K562 (cell line): ENCODE measurements at regions not wholly inside any gene's neighbourhood (a gene's known extent, or its start where the extent isn't known, plus 50 kb on each side); places are given as distances from the start of the nearest gene placed in this dataset.

Experiments used
- ATAC-seq: fragments of 200-7000 bp; cut with Tn5 transposase; 3 replicates; pipeline ENCODE4 v1.9.1; 2020; ENCODE audit warnings: moderate library complexity
- BruUV-seq: library from RNA; stranded (reverse); fragments of 400-500 nt; replicated peaks from 2 replicates; lab custom pipeline; 2021; lab: Mats Ljungman, UMichigan
- CTCF ChIA-PET: fragments of 300-600 bp; formaldehyde crosslinking; extraction: SDS; loops from one replicate; lab custom pipeline; 2021; ENCODE audit warnings: low intra/inter-chr PET ratio; lab: Yijun Ruan, JAX
- POLR2A ChIA-PET: fragments of 300-600, 350-650 bp; sonication (Branson Sonifier 250); formaldehyde crosslinking; extraction: SDS; loops from one replicate; lab custom pipeline; 2021; ENCODE audit warnings: antibody characterized with exemption, inconsistent platforms; lab: Yijun Ruan, JAX
- DNase-seq, 4 experiments: peaks; one replicate each; pipeline versions ENCODE4 v3.0.0 to v3.0.0-alpha.2; 2011 to 2018; ENCODE audit warnings: low spot score in 3 of 4, mixed read lengths in 3 of 4; ENCODE audit errors: extremely low read depth in 1 of 4
- FAIRE-seq: peaks from 2 replicates; lab custom pipeline; 2011; peaks lifted over from hg19 to GRCh38; lab: Jason Lieb, UNC
- H2AFZ ChIP-seq: 2 replicates; pipeline ENCODE4 v1.6.0; 2011; ENCODE audit warnings: low read depth, low read length, control low read depth, inconsistent platforms
- H3K27ac ChIP-seq: fragments of 200-600 bp; 3 replicates; pipeline ENCODE4 v1.8.0; 2011; ENCODE audit warnings: low read depth, mild to moderate bottlenecking, control low read depth, inconsistent platforms, low read length, moderate library complexity, mixed read lengths; ENCODE audit errors: extremely low read depth
- H3K27me3 ChIP-seq, 2 experiments: fragments of 300-600 bp in 1 of 2; 2 replicates in 1 of 2; 3 replicates in 1 of 2; pipeline versions ENCODE4 v1.6.0 to v1.8.0; 2011; ENCODE audit warnings: inconsistent platforms in 2 of 2, low read length in 2 of 2, mild to moderate bottlenecking in 1 of 2, mixed read lengths in 1 of 2, moderate library complexity in 1 of 2; ENCODE audit not compliant: control insufficient read depth in 2 of 2, insufficient read depth in 2 of 2
- H3K36me3 ChIP-seq: fragments of 300-600 bp; 3 replicates; pipeline ENCODE4 v1.8.0; 2011; ENCODE audit warnings: mild to moderate bottlenecking, low read length, inconsistent platforms; ENCODE audit not compliant: control insufficient read depth, insufficient read depth
- H3K4me1 ChIP-seq, 2 experiments: fragments of 200-600 bp in 1 of 2; replicated peaks in 1 of 2; 2 replicates in 1 of 2; 3 replicates in 1 of 2; pipeline versions ENCODE4 v1.5.1 to v1.8.0; 2011; ENCODE audit warnings: inconsistent platforms in 2 of 2, low read length in 2 of 2, mild to moderate bottlenecking in 1 of 2, mixed read lengths in 1 of 2, moderate library complexity in 1 of 2; ENCODE audit not compliant: control insufficient read depth in 2 of 2, insufficient read depth in 2 of 2
- H3K4me2 ChIP-seq: 2 replicates; pipeline ENCODE4 v1.6.1; 2011; ENCODE audit warnings: low read length, control low read depth, inconsistent platforms, mixed read lengths; ENCODE audit not compliant: insufficient read depth
- H3K4me3 ChIP-seq: fragments of 200-600 bp; sonication (generic), shearing (Covaris generic); 2 replicates; pipeline ENCODE4 v1.5.1; 2016; ENCODE audit warnings: control low read depth, inconsistent platforms
- H3K79me2 ChIP-seq: fragments of 200-600 bp; 3 replicates; pipeline ENCODE4 v1.8.0; 2011; ENCODE audit warnings: low read length, inconsistent platforms; ENCODE audit not compliant: control insufficient read depth, insufficient read depth
- H3K9ac ChIP-seq, 2 experiments: 2 replicates each; pipeline versions ENCODE4 v1.6.0 to v1.6.1; 2011; ENCODE audit warnings: low read depth in 2 of 2, low read length in 2 of 2, control low read depth in 1 of 2, inconsistent platforms in 1 of 2, mild to moderate bottlenecking in 1 of 2, mixed read lengths in 1 of 2; ENCODE audit not compliant: insufficient read depth in 1 of 2
- H3K9me1 ChIP-seq: one replicate; pipeline ENCODE4 v1.6.0; 2011; ENCODE audit warnings: inconsistent platforms, mild to moderate bottlenecking, low read length, moderate library complexity; ENCODE audit not compliant: control insufficient read depth, insufficient read depth
- H3K9me3 ChIP-seq: replicated peaks from 2 replicates; pipeline ENCODE4 v1.5.1; 2011; ENCODE audit warnings: low read depth, low read length, inconsistent platforms; ENCODE audit not compliant: control insufficient read depth, insufficient read depth
- H4K20me1 ChIP-seq: replicated peaks from 2 replicates; pipeline ENCODE4 v1.6.1; 2011; ENCODE audit warnings: low read length, inconsistent platforms, mixed read lengths; ENCODE audit not compliant: control insufficient read depth, insufficient read depth
- FOS ChIP-seq: IDR thresholded peaks from 3 replicates; pipeline ENCODE4 v1.6.1; 2011; ENCODE audit not compliant: insufficient read length; ENCODE audit errors: extremely low read depth
- GTF3C2 ChIP-seq: IDR thresholded peaks from 3 replicates; pipeline ENCODE4 v1.6.1; 2011; ENCODE audit warnings: borderline replicate concordance, mild to moderate bottlenecking, moderate library complexity; ENCODE audit not compliant: insufficient read length; ENCODE audit errors: extremely low read depth
- HMGN3 ChIP-seq: IDR thresholded peaks from 2 replicates; pipeline ENCODE4 v1.6.1; 2011; ENCODE audit warnings: borderline replicate concordance, low read depth, mild to moderate bottlenecking, mixed read lengths, low read length; ENCODE audit not compliant: insufficient read length; ENCODE audit errors: extremely low read depth
- RBM17 ChIP-seq: fragments of 200-400 bp; formaldehyde crosslinking; IDR thresholded peaks from 2 replicates; pipeline ENCODE4 v1.6.1; 2017; ENCODE audit warnings: low read depth, mild to moderate bottlenecking, low read length, borderline replicate concordance
- ZNF253 ChIP-seq: fragments of 250-450 bp; sonication (Bioruptor Pico); conservative IDR thresholded peaks from 2 replicates; pipeline ENCODE4 v1.6.1; 2021; ENCODE audit warnings: mild to moderate bottlenecking
- WGBS: fragments of 100-300 bp; shearing (Covaris generic); methylation state at CpG from one replicate; pipeline ENCODE4 v1.1.6; 2016; ENCODE audit warnings: low coverage, mixed read lengths; ENCODE audit not compliant: insufficient coverage; ENCODE audit errors: missing lambda C conversion rate; 5-methylcytosine and 5-hydroxymethylcytosine counted together
- in situ Hi-C: fragments of 300-500 bp; cut with MboI; formaldehyde crosslinking; loops from 4 replicates; pipeline ENCODE4 v1.15.0; 2018; ENCODE audit warnings: inconsistent platforms, mixed read lengths
- intact Hi-C: fragments of 100-400 bp; cut with micrococcal nuclease; formaldehyde crosslinking; loops from 2 replicates; pipeline ENCODE4 v1.14.2; 2022

- CTCF ChIA-PET: no interaction called here
- H3K79me2 ChIP-seq: no peaks in the 10 kb centered on the region
- no TSS peak for BruUV-seq
- POLR2A ChIA-PET: interaction anchor here (1.0 to 1.4 kb wide), 2 partner anchors 10 to 28 kb away, joined by 4 to 5 read pairs; no protein-coding TSS in a partner anchor
- H3K27me3 ChIP-seq: no peaks in the 10 kb centered on the region
- no peaks in the 10 kb centered on the region for H3K9me3 ChIP-seq
- peaks cover 0 to 32% of the 10 kb centered on the region in 2 experiments; a peak in 3 of 5 replicates for H3K4me1 ChIP-seq
- 61% methylated on average over 6 of the region's 6 CpGs for WGBS
- no peaks in the 10 kb centered on the region for H3K36me3 ChIP-seq
- DNase-seq (no peak), ATAC-seq (no peak), FAIRE-seq (no peak)
- H2AFZ ChIP-seq: peak overlapping the region; percentile 82
- H3K9ac ChIP-seq: no peak overlapping the region
- H3K4me2 ChIP-seq: no peak overlapping the region
- no peaks in the 10 kb centered on the region for H4K20me1 ChIP-seq
- no peaks in the 10 kb centered on the region for H3K9me1 ChIP-seq
- TF ChIP-seq FOS: no peak
- TF ChIP-seq RBM17: no peak
- TF ChIP-seq ZNF253 (CRISPR knock-in tag): no peak
- in situ Hi-C loops (no loop called here), intact Hi-C loops (no loop called here)
- H3K27ac ChIP-seq: no peak overlapping the region
- no peak overlapping the region for H3K4me3 ChIP-seq
Measured at GRCh38 chr10:21213381-21213780, 312.1 kb downstream of the SKIDA1 start.

DNA sequence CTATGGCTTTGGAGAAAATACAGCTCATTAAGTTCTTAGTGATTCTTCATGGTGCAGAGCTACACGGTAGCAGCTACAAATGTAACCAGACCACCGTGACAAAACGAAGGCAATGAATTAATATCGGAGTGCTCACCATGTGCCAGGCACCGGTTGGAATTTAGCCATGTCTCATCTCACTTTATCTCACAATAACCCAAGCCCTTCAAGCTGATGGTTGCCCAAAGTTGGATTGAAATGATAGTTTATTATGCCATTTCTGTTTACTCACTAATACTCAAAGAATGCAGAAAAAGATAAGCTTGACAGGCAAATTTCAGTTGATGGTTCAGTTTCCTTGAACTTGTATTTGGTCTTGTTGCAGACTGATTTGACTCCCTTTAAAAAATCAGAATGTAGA is 312.6 kb downstream of the SKIDA1 start:
- BruUV-seq: no TSS peak
- in situ Hi-C loops (no loop called here), intact Hi-C loops (no loop called here)
- DNase-seq: no peak
- H3K79me2 ChIP-seq: no peaks in the 10 kb centered on the region
- H3K4me1 ChIP-seq: peaks cover 0 to 32% of the 10 kb centered on the region in 2 experiments; a peak in 3 of 5 replicates
- H3K9me3 ChIP-seq: peaks cover 4% of the 10 kb centered on the region; the same call in 1 of the 2 replicates
- no peaks in the 10 kb centered on the region for H3K27me3 ChIP-seq
- FAIRE-seq: no peak
- CTCF ChIA-PET: no interaction called here
- peak overlapping the region; percentile 82 for H2AFZ ChIP-seq
- no peaks in the 10 kb centered on the region for H3K36me3 ChIP-seq
- H4K20me1 ChIP-seq: no peaks in the 10 kb centered on the region
- POLR2A ChIA-PET: interaction anchor here (1.0 to 1.4 kb wide), 3 partner anchors 10 to 28 kb away, joined by 4 to 5 read pairs (median 5); no protein-coding TSS in a partner anchor
- no peak for ATAC-seq
- no peak overlapping the region for H3K4me3 ChIP-seq
- H3K27ac ChIP-seq: no peak overlapping the region
- 29% methylated on average over 5 of the region's 5 CpGs for WGBS
- H3K9me1 ChIP-seq: no peaks in the 10 kb centered on the region
- H3K4me2 ChIP-seq: peak overlapping the region; percentile 21; the same call in 1 of the 2 replicates
- no peak overlapping the region for H3K9ac ChIP-seq
- TF ChIP-seq HMGN3: no peak
- no peak for TF ChIP-seq GTF3C2
